IMR-90 (cell line): ENCODE measurements at regions not wholly inside any gene's neighbourhood (a gene's known extent, or its start where the extent isn't known, plus 50 kb on each side); places are given as distances from the start of the nearest gene placed in this dataset.
"Not testable (repeated sequence)": the region's sequence is repeated elsewhere in the genome, so short reads cannot be mapped to it uniquely, and the experiment has no call there.

Experiments
- POLR2A ChIP-seq: IDR thresholded peaks from 2 replicates; pipeline ENCODE4 v1.6.1; 2012; ENCODE audit warnings: mild to moderate bottlenecking, low read depth, low read length
- RCOR1 ChIP-seq: IDR thresholded peaks from 2 replicates; pipeline ENCODE4 v1.6.1; 2012; ENCODE audit warnings: mild to moderate bottlenecking, low read length, improper control_type of control experiment; ENCODE audit not compliant: insufficient replicate concordance
- SMC3 ChIP-seq: fragments of 150-350 bp; IDR thresholded peaks from 2 replicates; pipeline ENCODE4 v1.6.1; 2016; ENCODE audit warnings: low read depth, mild to moderate bottlenecking, antibody characterized with exemption, low read length, moderate library complexity
- TF ChIP-seq, protein P1 (sequence below): conservative IDR thresholded peaks from 2 replicates; pipeline ENCODE4 v1.5.1; 2012; ENCODE audit warnings: mild to moderate bottlenecking, low read depth, low read length, improper control_type of control experiment

DNA sequence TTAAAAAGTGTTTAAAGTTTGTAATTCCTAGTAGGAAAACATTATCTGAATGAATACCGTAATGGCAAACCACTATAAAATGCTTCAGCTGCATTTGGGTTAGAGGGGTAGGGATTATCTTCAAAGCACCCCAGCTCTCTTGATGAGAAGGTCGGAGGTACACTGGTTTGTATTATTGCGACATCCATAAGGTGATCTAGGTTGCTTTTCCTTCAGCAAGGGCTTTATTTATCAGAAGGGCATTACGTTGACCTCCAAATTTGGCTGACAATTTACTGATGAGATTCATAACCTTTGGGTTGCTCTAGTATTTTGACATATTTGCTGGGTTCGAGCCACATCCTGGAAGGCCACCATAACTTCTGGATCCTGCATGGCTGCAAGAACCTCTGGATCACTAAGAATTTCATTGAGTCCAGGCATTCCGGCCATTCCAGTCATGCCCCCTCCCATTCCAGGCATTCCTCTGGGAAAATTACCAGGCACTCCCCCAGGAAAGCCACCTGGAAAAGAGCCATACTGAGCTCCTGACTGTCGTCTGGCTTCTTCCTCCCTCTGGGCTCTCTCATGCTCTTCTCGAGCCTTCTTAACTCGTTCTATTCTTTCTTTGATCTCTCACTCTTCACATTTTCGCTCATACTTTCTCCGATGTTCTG is 83.6 kb upstream of the EXOC4 start:
- TF ChIP-seq POLR2A, SMC3, RCOR1: not testable (repeated sequence)
- TF ChIP-seq, protein P1, sequence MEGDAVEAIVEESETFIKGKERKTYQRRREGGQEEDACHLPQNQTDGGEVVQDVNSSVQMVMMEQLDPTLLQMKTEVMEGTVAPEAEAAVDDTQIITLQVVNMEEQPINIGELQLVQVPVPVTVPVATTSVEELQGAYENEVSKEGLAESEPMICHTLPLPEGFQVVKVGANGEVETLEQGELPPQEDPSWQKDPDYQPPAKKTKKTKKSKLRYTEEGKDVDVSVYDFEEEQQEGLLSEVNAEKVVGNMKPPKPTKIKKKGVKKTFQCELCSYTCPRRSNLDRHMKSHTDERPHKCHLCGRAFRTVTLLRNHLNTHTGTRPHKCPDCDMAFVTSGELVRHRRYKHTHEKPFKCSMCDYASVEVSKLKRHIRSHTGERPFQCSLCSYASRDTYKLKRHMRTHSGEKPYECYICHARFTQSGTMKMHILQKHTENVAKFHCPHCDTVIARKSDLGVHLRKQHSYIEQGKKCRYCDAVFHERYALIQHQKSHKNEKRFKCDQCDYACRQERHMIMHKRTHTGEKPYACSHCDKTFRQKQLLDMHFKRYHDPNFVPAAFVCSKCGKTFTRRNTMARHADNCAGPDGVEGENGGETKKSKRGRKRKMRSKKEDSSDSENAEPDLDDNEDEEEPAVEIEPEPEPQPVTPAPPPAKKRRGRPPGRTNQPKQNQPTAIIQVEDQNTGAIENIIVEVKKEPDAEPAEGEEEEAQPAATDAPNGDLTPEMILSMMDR: not testable (repeated sequence)
